ENCODE measurements at regions not wholly inside any gene's neighbourhood (a gene's known extent, or its start where the extent isn't known, plus 50 kb on each side); places are given as distances from the start of the nearest gene placed in this dataset.
A peak's percentile ranks its signal among the peaks of the same experiment; 100 is the strongest.

DNA sequence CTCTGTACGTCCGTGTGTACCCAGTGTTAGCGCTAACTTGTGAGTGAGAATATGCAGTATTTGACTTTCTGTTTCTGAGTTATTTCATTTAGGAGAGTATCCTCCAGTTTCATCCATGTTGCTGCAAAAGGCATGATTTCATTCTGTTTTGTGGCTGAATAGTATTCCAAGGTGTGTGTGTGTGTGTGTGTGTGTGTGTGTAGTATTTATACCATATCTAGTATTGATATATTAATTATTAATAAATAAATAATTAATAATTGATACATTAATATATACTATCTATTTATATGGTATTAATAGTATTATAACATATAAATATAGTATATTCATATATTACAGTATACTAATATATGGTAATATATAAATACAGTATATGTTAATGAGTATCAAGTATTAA is 101.8 kb upstream of the CCND2 start:
- WGBS = 93% methylated on average over 3 of the region's 3 CpGs
- no peak overlapping the region for H3K4me3 ChIP-seq
- no peaks in the 10 kb centered on the region for H3K9me3 ChIP-seq
- no peak for DNase-seq (ENCODE audit: low spot score in 2 of 2)
- H3K27me3 ChIP-seq = no peaks in the 10 kb centered on the region
- TF ChIP-seq POLR2AphosphoS5 (IDR thresholded peaks at IDR 0.05) (no peak), EP300 (IDR thresholded peaks at IDR 0.05) (no peak), POLR2A (IDR thresholded peaks at IDR 0.05) (no peak)
- TF ChIP-seq, protein P1, sequence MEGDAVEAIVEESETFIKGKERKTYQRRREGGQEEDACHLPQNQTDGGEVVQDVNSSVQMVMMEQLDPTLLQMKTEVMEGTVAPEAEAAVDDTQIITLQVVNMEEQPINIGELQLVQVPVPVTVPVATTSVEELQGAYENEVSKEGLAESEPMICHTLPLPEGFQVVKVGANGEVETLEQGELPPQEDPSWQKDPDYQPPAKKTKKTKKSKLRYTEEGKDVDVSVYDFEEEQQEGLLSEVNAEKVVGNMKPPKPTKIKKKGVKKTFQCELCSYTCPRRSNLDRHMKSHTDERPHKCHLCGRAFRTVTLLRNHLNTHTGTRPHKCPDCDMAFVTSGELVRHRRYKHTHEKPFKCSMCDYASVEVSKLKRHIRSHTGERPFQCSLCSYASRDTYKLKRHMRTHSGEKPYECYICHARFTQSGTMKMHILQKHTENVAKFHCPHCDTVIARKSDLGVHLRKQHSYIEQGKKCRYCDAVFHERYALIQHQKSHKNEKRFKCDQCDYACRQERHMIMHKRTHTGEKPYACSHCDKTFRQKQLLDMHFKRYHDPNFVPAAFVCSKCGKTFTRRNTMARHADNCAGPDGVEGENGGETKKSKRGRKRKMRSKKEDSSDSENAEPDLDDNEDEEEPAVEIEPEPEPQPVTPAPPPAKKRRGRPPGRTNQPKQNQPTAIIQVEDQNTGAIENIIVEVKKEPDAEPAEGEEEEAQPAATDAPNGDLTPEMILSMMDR (IDR thresholded peaks at IDR 0.05) = no peak
- no peak overlapping the region for H3K27ac ChIP-seq
- no peaks in the 10 kb centered on the region for H3K4me1 ChIP-seq
- no peaks in the 10 kb centered on the region for H3K36me3 ChIP-seq

DNA sequence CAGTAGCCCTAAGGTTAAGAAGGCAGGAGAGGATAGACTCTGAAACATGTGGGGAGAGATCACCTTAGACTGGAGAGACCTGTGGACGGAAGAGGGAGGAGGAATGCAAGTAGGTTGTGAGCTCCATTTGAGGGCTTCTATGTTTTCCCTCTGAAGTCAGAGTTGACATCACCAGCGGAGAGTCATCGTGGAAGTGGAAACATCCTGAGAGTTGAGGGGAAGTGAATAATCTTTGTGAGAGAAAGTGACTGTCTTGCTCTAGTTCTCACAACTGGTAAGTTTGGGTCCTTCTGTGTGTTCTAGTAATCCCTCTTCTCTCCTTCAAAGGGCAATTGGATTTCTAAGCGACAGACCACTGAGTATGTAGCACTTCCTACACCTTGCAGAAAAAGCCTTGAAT is 103.6 kb upstream of the CCND2 start:
- H3K9me3 ChIP-seq = no peaks in the 10 kb centered on the region
- TF ChIP-seq, protein P1 (IDR thresholded peaks at IDR 0.05) = no peak
- TF ChIP-seq EP300 (IDR thresholded peaks at IDR 0.05) = no peak
- peaks cover 6% of the 10 kb centered on the region for H3K27me3 ChIP-seq
- no peak overlapping the region for H3K27ac ChIP-seq
- no peaks in the 10 kb centered on the region for H3K36me3 ChIP-seq
- no peak overlapping the region for H3K4me3 ChIP-seq
- DNase-seq (ENCODE audit: low spot score in 2 of 2) = no peak
- peaks cover 3% of the 10 kb centered on the region for H3K4me1 ChIP-seq
- WGBS = 75% methylated on average over 4 of the region's 4 CpGs

DNA sequence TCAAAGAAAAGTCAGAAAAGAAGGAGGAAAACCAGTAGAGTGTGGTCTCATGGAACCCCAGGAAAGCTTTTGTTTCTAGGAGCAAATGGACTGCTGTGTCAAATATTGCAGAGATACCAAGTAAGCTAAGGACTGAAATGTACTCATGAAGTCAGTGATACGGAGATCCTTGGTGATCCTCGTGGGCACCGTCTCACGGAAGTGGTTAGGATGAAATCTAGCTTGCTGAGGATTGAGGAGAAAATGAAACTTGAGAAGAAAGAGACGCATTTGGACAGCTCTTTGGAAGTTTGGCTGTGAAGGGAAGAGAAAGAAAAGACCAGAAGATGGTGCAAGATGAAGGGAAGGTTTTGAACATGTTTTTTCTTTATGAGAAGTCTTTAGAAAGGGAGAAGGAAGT is 104.0 kb upstream of the CCND2 start:
- Histone ChIP-seq H3K9me3 (no peaks in the 10 kb centered on the region), H3K27me3 (peaks cover 11% of the 10 kb centered on the region), H3K4me3 (no peak overlapping the region), H3K36me3 (no peaks in the 10 kb centered on the region), H3K4me1 (peaks cover 7% of the 10 kb centered on the region), H3K27ac (no peak overlapping the region)
- TF ChIP-seq POLR2AphosphoS5 (IDR thresholded peaks at IDR 0.05) = no peak
- TF ChIP-seq, protein P1 (IDR thresholded peaks at IDR 0.05) = no peak
- TF ChIP-seq EP300 (IDR thresholded peaks at IDR 0.05) = no peak
- TF ChIP-seq POLR2A (IDR thresholded peaks at IDR 0.05) = no peak
- WGBS = 85% methylated on average over 5 of the region's 5 CpGs
- no peak for DNase-seq (ENCODE audit: low spot score in 2 of 2)

DNA sequence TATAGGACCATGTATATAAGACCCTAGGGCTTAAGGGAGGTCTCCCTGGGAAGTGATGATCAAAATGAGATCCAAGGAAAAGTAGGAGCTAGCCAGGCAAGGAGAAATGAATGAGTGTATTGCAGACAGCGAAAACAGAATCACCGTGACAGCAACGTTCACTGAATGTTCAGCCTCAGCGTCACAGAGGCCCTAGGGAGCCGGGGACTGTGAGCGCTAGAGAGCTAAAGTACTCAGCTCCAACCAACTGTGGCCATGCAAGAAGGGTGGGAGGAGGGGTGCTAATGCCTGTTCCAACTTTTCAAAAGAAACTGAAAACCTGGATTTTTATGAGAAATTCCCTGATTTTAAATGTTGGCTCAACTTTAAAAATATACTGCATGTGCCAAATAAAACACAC is 105.5 kb upstream of the CCND2 start:
- Histone ChIP-seq H3K27me3 (peaks cover 11% of the 10 kb centered on the region), H3K4me3 (no peak overlapping the region), H3K36me3 (no peaks in the 10 kb centered on the region), H3K9me3 (no peaks in the 10 kb centered on the region), H3K27ac (no peak overlapping the region), H3K4me1 (peaks cover 12% of the 10 kb centered on the region)
- WGBS = 67% methylated on average over 6 of the region's 6 CpGs
- no peak for TF ChIP-seq EP300 (IDR thresholded peaks at IDR 0.05)
- TF ChIP-seq POLR2AphosphoS5 (IDR thresholded peaks at IDR 0.05) = no peak
- TF ChIP-seq, protein P1 (IDR thresholded peaks at IDR 0.05) = no peak
- TF ChIP-seq POLR2A (IDR thresholded peaks at IDR 0.05) = no peak
- no peak for DNase-seq (ENCODE audit: low spot score in 2 of 2)

DNA sequence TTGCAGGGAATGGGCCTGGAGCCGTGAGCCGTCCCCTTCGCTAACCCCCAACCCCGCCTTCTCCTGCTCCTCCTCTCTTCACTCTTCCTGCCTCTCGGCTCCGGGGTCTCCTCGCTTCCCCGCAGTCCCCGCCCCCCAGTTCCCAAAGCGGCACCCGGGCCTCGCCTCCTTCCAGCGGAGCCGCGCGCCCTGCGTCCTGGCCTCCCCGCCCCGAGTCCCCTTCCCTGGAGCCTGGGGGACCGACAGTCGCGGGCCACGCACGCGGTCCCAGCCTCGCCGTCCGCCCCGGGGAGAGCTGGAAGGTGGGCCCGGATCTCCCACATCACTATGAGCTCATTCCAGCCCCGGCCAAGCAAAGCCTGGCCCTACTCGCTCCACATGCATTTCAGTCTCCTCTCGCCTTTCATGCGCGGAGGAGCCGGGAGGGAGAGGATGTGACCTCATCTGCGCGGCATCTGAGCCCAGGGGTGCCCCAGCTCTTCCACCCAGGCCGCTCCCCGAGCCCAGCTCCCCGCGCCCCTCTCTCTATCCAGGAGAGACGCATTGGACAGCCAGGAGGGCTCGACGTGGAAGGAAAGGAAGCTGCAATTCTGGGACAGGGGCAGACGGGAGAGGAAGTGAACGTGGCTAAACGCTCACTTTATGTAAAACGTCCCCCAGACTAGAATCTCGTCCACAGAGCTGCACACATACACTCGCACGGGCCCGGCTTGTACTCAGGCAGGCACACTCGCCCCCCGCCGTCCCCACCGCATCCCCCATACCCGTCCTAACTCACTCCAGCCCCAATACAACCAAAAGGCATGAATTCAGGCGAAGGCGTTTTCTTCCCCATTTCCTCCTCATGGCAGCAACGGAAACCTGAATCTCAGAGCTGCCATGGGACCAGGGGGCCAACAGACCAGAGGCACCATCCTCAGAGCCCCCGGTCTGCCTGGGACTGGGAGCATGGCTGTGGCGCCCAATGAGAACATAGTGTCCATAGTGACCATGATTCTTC is 108.7 kb upstream of the CCND2 start:
- 14% methylated on average over 44 of the region's 63 CpGs for WGBS
- no peak for DNase-seq (ENCODE audit: low spot score in 2 of 2)
- H3K27me3 ChIP-seq = peaks cover 11% of the 10 kb centered on the region
- peaks cover 12% of the 10 kb centered on the region for H3K4me1 ChIP-seq
- no peak overlapping the region for H3K27ac ChIP-seq
- H3K9me3 ChIP-seq = no peaks in the 10 kb centered on the region
- no peaks in the 10 kb centered on the region for H3K36me3 ChIP-seq
- peak overlapping the region; percentile 48 for H3K4me3 ChIP-seq
- TF ChIP-seq POLR2A (IDR thresholded peaks at IDR 0.05) = no peak
- TF ChIP-seq POLR2AphosphoS5 (IDR thresholded peaks at IDR 0.05) = no peak
- TF ChIP-seq, protein P1 (IDR thresholded peaks at IDR 0.05) = no peak
- TF ChIP-seq EP300 (IDR thresholded peaks at IDR 0.05) = no peak

All from suprapubic skin (tissue), 4 donors.